Type B pancreatic cell (in vitro differentiated cells): ENCODE measurements at regions not wholly inside any gene's neighbourhood (a gene's known extent, or its start where the extent isn't known, plus 50 kb on each side); places are given as distances from the start of the nearest gene placed in this dataset.

Source experiments
- DNase-seq: peaks from one replicate; pipeline ENCODE4 v3.0.0; 2021; ENCODE audit warnings: mixed read lengths; ENCODE audit not compliant: unreplicated experiment; ENCODE audit errors: extremely low spot score
- H3K27ac Mint-ChIP-seq: 2 replicates; pipeline ENCODE4 v1.8.0; 2021; ENCODE audit warnings: mild to moderate bottlenecking, mixed read lengths
- H3K27me3 Mint-ChIP-seq: 2 replicates; pipeline ENCODE4 v1.8.0; 2021; ENCODE audit warnings: mixed read lengths
- H3K36me3 Mint-ChIP-seq: 2 replicates; pipeline ENCODE4 v1.8.0; 2021; ENCODE audit warnings: mixed read lengths
- H3K4me1 Mint-ChIP-seq: one replicate; pipeline ENCODE4 v1.8.0; 2021; ENCODE audit warnings: mixed read lengths; ENCODE audit not compliant: unreplicated experiment
- H3K4me3 Mint-ChIP-seq: 2 replicates; pipeline ENCODE4 v1.8.0; 2021; ENCODE audit warnings: mild to moderate bottlenecking, mixed read lengths
- H3K9me3 Mint-ChIP-seq: 2 replicates; pipeline ENCODE4 v1.8.0; 2021; ENCODE audit warnings: mixed read lengths
- CTCF ChIP-seq: fragments of 200-600 bp; sonication (generic); conservative IDR thresholded peaks from 2 replicates; pipeline ENCODE4 v1.5.0; 2021; ENCODE audit warnings: antibody characterized with exemption, mild to moderate bottlenecking

- no peak for TF ChIP-seq CTCF
- H3K9me3 Mint-ChIP-seq = no peaks in the 10 kb centered on the region
- H3K27me3 Mint-ChIP-seq = no peaks in the 10 kb centered on the region
- peaks cover 5% of the 10 kb centered on the region for H3K4me1 Mint-ChIP-seq
- no peak overlapping the region for H3K27ac Mint-ChIP-seq
- no peak overlapping the region for H3K4me3 Mint-ChIP-seq
- DNase-seq = peak; percentile 67
- H3K36me3 Mint-ChIP-seq = no peaks in the 10 kb centered on the region
Observed at GRCh38 chr1:109823543-109824348, 60.0 kb upstream of the EPS8L3 start.

- Mint-ChIP-seq H3K27me3 (no peaks in the 10 kb centered on the region), H3K4me1 (peaks cover 5% of the 10 kb centered on the region), H3K4me3 (no peak overlapping the region), H3K9me3 (no peaks in the 10 kb centered on the region), H3K36me3 (no peaks in the 10 kb centered on the region), H3K27ac (no peak overlapping the region)
- peak; percentile 32 for DNase-seq
- TF ChIP-seq CTCF = no peak
Observed at GRCh38 chr1:109822749-109823542, 59.2 kb upstream of the EPS8L3 start.

- Mint-ChIP-seq H3K27ac (no peak overlapping the region), H3K4me1 (peaks cover 5% of the 10 kb centered on the region), H3K4me3 (no peak overlapping the region), H3K9me3 (no peaks in the 10 kb centered on the region), H3K36me3 (no peaks in the 10 kb centered on the region), H3K27me3 (no peaks in the 10 kb centered on the region)
- no peak for TF ChIP-seq CTCF
- peak; percentile 51 for DNase-seq
Observed at GRCh38 chr1:109821831-109822745, 58.4 kb upstream of the EPS8L3 start.

GRCh38 chr1:109821221-109821669, 57.5 kb upstream of the EPS8L3 start:
- TF ChIP-seq CTCF = no peak
- Mint-ChIP-seq H3K36me3 (no peaks in the 10 kb centered on the region), H3K27me3 (no peaks in the 10 kb centered on the region), H3K4me3 (no peak overlapping the region), H3K4me1 (peaks cover 5% of the 10 kb centered on the region), H3K27ac (no peak overlapping the region), H3K9me3 (no peaks in the 10 kb centered on the region)
- DNase-seq = no peak

- H3K27ac Mint-ChIP-seq = no peak overlapping the region
- H3K4me3 Mint-ChIP-seq = no peak overlapping the region
- DNase-seq = peak; percentile 27
- H3K9me3 Mint-ChIP-seq = peaks cover 5% of the 10 kb centered on the region
- TF ChIP-seq CTCF = no peak
- H3K27me3 Mint-ChIP-seq = no peaks in the 10 kb centered on the region
- H3K4me1 Mint-ChIP-seq = peaks cover 5% of the 10 kb centered on the region
- no peaks in the 10 kb centered on the region for H3K36me3 Mint-ChIP-seq
Observed at GRCh38 chr1:109819906-109820305, 56.2 kb upstream of the EPS8L3 start.
